Skeletal muscle tissue (tissue), 3 donors: ENCODE measurements at regions not wholly inside any gene's neighbourhood (a gene's known extent, or its start where the extent isn't known, plus 50 kb on each side); places are given as distances from the start of the nearest gene placed in this dataset.

Experiments used
- H3K27ac ChIP-seq: one replicate; pipeline ENCODE4 v1.7.0; 2013; ENCODE audit warnings: mild to moderate bottlenecking, low read depth, low read length, inconsistent platforms
- H3K27me3 ChIP-seq, 3 donors: one replicate each; pipeline ENCODE4 v1.7.0; 2013; ENCODE audit warnings: low read length in 3 of 3; ENCODE audit not compliant: control insufficient read depth in 3 of 3, insufficient read depth in 3 of 3
- H3K36me3 ChIP-seq, 3 donors: one replicate each; pipeline ENCODE4 v1.7.0; 2013; ENCODE audit warnings: low read length in 3 of 3; ENCODE audit not compliant: control insufficient read depth in 3 of 3, insufficient read depth in 3 of 3
- H3K4me1 ChIP-seq, 3 donors: one replicate each; pipeline ENCODE4 v1.7.0; 2013; ENCODE audit warnings: low read length in 3 of 3, mild to moderate bottlenecking in 3 of 3; ENCODE audit not compliant: control insufficient read depth in 3 of 3, insufficient read depth in 3 of 3
- H3K4me3 ChIP-seq, 3 donors: one replicate each; pipeline ENCODE4 v1.7.0; 2013; ENCODE audit warnings: low read length in 3 of 3
- H3K9ac ChIP-seq, 3 donors: one replicate each; pipeline ENCODE4 v1.7.0; 2013; ENCODE audit warnings: low read length in 3 of 3, mild to moderate bottlenecking in 3 of 3, moderate library complexity in 2 of 3, low read depth in 1 of 3
- H3K9me3 ChIP-seq, 3 donors: one replicate each; pipeline ENCODE4 v1.7.0; 2013; ENCODE audit warnings: low read length in 3 of 3; ENCODE audit not compliant: control insufficient read depth in 3 of 3
- donor health status: Osteomylitis.

DNA sequence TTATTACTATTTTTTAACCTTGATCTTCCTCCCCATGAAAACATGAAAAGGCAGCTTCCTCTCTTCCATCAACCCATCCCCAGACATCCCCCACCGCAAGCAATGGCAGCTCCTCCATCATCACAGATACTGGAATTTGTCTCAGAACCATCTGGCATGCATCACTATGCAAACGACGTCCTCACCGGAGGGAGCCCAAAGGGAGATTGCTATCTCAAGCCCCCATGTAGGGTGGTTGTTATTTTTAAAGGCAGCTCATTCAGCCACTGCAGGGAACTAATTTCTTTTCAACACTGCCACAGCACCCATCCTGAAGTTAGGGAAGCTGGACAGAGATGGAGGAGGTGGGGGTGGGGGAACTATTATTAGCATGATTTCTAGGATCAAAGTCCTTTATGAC lies 222.5 kb downstream of the FOXL1 start:
- Histone ChIP-seq H3K27ac (no peak overlapping the region), H3K4me3 (no peak overlapping the region), H3K27me3 (peaks cover 18 to 30% (median 26%) of the 10 kb centered on the region in 3 donors), H3K9me3 (peaks cover 0 to 4% (median 0%) of the 10 kb centered on the region in 3 donors), H3K36me3 (no peaks in the 10 kb centered on the region), H3K9ac (no peak overlapping the region), H3K4me1 (no peaks in the 10 kb centered on the region)

- no peaks in the 10 kb centered on the region for H3K36me3 ChIP-seq
- H3K9me3 ChIP-seq = peaks cover 0 to 4% (median 0%) of the 10 kb centered on the region in 3 donors
- peaks cover 29 to 41% (median 37%) of the 10 kb centered on the region in 3 donors for H3K27me3 ChIP-seq
- H3K4me1 ChIP-seq = no peaks in the 10 kb centered on the region
- H3K4me3 ChIP-seq = no peak overlapping the region
- H3K27ac ChIP-seq = no peak overlapping the region
- no peak overlapping the region for H3K9ac ChIP-seq
Measured at GRCh38 chr16:86802013-86802412, 223.7 kb downstream of the FOXL1 start.

DNA sequence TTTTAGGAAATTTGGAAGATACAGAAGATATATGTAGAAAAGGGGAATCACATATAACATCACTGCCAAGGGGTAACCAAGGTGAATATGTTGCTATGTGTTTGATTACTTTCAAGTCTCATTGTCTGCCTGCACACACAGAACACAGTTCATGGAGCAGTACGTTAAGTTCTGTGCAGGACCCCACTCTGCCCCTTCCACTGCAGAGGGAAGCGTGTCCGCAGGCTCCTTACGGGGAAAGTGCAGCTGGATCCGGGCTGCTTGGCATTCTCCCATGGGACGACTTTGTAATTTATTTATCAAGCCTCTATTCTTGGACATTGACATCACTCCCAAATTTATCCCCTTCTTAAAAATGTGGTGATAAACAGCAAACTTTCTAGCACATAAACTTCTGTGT lies 226.8 kb downstream of the FOXL1 start:
- Histone ChIP-seq H3K9ac (no peak overlapping the region), H3K4me1 (no peaks in the 10 kb centered on the region), H3K27ac (no peak overlapping the region), H3K27me3 (peaks cover 42 to 57% (median 51%) of the 10 kb centered on the region in 3 donors), H3K36me3 (no peaks in the 10 kb centered on the region), H3K4me3 (no peak overlapping the region), H3K9me3 (peaks cover 0 to 4% (median 0%) of the 10 kb centered on the region in 3 donors)

DNA sequence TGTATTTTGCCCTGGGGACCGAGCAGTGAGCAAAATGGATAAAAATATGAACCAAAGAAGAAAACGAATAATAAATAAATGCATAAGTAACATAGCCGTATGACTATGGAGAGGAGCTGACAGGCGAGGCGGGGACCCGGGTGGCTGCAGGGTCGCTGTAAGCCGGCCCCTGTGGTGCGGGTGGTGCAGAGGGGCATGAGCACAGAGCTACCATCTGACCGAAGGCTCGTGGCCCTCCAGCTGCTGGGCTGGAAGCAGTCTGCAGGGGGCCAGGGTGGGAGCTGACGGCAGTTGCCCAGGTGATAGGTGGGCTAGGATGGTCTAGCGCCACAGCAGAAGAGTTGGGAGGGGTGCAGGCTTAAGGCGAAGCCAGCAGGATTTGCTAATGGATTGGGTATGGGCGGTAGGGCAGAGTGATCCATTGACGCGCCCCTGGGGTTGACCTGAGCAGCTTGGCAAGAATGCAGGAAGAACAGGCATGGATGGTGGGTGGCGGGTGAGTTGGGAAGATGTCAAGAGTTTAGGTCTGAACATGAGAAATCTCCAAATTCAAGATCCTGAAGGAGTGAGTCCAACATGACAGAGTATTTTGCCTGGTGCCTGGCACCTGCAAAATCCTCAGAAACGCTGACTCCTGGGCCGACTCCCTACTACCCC lies 228.0 kb downstream of the FOXL1 start:
- no peak overlapping the region for H3K9ac ChIP-seq
- peaks cover 0 to 4% (median 0%) of the 10 kb centered on the region in 3 donors for H3K9me3 ChIP-seq
- H3K27me3 ChIP-seq = peaks cover 40 to 62% (median 53%) of the 10 kb centered on the region in 3 donors
- H3K4me1 ChIP-seq = no peaks in the 10 kb centered on the region
- H3K4me3 ChIP-seq = no peak overlapping the region
- H3K36me3 ChIP-seq = no peaks in the 10 kb centered on the region
- H3K27ac ChIP-seq = no peak overlapping the region

DNA sequence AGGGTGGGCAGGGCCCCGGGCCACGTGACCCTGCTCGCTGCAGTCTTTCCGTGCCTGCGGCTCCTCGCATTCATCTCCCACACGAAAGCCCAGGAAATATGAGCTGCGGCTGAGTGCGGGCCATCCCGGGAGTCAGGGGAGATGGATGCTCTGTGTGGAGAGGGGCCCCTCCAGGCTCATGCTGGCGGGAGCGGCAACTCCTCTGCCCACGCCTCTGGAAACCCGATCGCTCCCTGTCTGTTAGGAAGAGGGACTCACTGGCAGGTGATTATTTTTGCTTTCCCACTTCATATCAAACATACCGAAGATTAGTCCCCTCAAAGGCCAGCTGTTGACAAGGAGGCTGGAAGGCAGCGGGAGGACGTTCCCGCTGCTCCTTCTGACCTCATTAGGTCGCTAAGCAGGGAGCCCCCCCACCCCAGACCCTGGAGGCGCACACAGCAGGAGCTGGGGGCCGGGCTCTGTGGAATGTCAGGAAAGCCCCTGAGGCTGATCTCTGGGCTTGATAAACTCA lies 228.5 kb downstream of the FOXL1 start:
- H3K27ac ChIP-seq = no peak overlapping the region
- H3K36me3 ChIP-seq = no peaks in the 10 kb centered on the region
- H3K9ac ChIP-seq = no peak overlapping the region
- peaks cover 0 to 4% (median 0%) of the 10 kb centered on the region in 3 donors for H3K9me3 ChIP-seq
- no peak overlapping the region for H3K4me3 ChIP-seq
- H3K4me1 ChIP-seq = no peaks in the 10 kb centered on the region
- peaks cover 40 to 59% (median 53%) of the 10 kb centered on the region in 3 donors for H3K27me3 ChIP-seq

GRCh38 chr16:86808863-86809444 lies 230.6 kb downstream of the FOXL1 start:
- Histone ChIP-seq H3K9me3 (no peaks in the 10 kb centered on the region), H3K9ac (no peak overlapping the region), H3K27ac (no peak overlapping the region), H3K36me3 (no peaks in the 10 kb centered on the region), H3K4me1 (no peaks in the 10 kb centered on the region), H3K4me3 (no peak overlapping the region), H3K27me3 (peaks cover 40 to 51% (median 51%) of the 10 kb centered on the region in 3 donors)

GRCh38 chr16:86809458-86809955 lies 231.2 kb downstream of the FOXL1 start:
- H3K27ac ChIP-seq = no peak overlapping the region
- H3K9me3 ChIP-seq = no peaks in the 10 kb centered on the region
- H3K4me1 ChIP-seq = no peaks in the 10 kb centered on the region
- H3K4me3 ChIP-seq = no peak overlapping the region
- H3K9ac ChIP-seq = no peak overlapping the region
- no peaks in the 10 kb centered on the region for H3K36me3 ChIP-seq
- H3K27me3 ChIP-seq = peaks cover 37 to 51% (median 48%) of the 10 kb centered on the region in 3 donors

- Histone ChIP-seq H3K4me1 (no peaks in the 10 kb centered on the region), H3K36me3 (no peaks in the 10 kb centered on the region), H3K27me3 (peaks cover 35 to 49% (median 46%) of the 10 kb centered on the region in 3 donors), H3K9ac (no peak overlapping the region), H3K9me3 (no peaks in the 10 kb centered on the region), H3K4me3 (no peak overlapping the region), H3K27ac (no peak overlapping the region)
Measured at GRCh38 chr16:86810062-86810461, 231.7 kb downstream of the FOXL1 start.

DNA sequence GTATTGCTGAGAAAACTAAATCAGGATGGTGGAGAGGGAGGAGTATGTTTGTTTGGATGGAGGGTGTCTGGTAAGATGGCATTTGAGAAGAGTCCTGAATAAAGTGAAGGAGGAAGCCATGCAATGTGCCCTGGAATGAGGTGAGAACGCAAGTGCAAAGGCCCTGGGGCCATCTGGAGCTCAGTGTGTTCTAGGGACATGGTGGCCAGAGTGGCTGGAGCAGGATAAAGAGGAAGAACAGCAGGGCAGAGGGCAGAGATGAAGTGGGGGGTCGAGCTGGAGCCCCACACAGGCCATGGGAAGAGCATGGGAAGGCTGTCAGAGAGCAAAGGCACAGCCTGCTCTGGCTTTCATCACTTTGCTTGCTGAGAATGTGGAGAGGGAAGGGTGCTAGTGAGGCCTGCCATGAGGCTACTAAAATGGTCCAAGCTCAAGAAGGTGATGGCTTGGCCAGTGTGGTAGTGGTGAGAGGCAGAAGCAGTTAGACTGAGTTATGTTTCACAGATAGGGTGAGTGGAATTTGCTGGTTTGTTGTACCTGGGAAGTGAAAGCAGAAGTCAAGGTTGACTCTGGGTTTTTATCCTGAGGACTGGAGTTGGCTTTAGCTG lies 234.1 kb downstream of the FOXL1 start:
- no peaks in the 10 kb centered on the region for H3K36me3 ChIP-seq
- H3K9me3 ChIP-seq = no peaks in the 10 kb centered on the region
- no peaks in the 10 kb centered on the region for H3K4me1 ChIP-seq
- H3K27me3 ChIP-seq = peaks cover 29 to 35% (median 31%) of the 10 kb centered on the region in 3 donors
- H3K27ac ChIP-seq = no peak overlapping the region
- no peak overlapping the region for H3K4me3 ChIP-seq
- H3K9ac ChIP-seq = no peak overlapping the region

DNA sequence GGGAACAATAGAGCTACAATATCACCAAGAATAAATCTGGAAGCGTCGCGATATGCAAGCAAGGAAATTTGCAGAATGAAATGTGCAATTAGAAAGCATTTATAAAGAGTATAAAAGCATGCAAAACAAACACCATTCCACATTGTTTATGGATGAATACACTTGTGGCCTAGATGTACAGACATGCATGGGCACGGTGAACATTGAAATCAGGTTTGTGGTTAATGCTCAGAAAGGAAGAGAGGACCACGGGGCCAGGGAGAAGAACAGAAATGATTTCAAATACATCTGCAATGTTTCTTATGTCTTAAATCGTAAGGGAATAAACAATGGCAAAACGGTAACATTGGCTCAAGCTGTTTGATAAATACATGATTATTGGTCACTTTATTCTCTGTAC lies 235.9 kb downstream of the FOXL1 start:
- Histone ChIP-seq H3K27me3 (peaks cover 32 to 33% (median 32%) of the 10 kb centered on the region in 3 donors), H3K9me3 (no peaks in the 10 kb centered on the region), H3K4me3 (no peak overlapping the region)

More for the DNA sequence above, 235.9 kb downstream of the FOXL1 start:
- Histone ChIP-seq H3K4me1 (peaks cover 0 to 9% (median 7%) of the 10 kb centered on the region in 3 donors), H3K27ac (no peak overlapping the region), H3K36me3 (no peaks in the 10 kb centered on the region), H3K9ac (no peak overlapping the region)
